Mucosa of descending colon (tissue), 3 donors: ENCODE measurements at regions not wholly inside any gene's neighbourhood (a gene's known extent, or its start where the extent isn't known, plus 50 kb on each side); places are given as distances from the start of the nearest gene placed in this dataset.

Experiments used
- ATAC-seq: fragments of 200-7000 bp; cut with Tn5 transposase; one replicate; pipeline ENCODE4 v1.9.1; 2020; ENCODE audit warnings: mild to moderate bottlenecking, moderate library complexity
- DNase-seq, 3 donors: peaks; one replicate each; pipeline ENCODE4 v3.0.0-alpha.2; 2020
- H3K36me3 ChIP-seq: fragments of 200-600 bp; one replicate; pipeline ENCODE4 v1.8.0; 2021; ENCODE audit warnings: low read depth, mild to moderate bottlenecking
- H3K4me1 ChIP-seq: fragments of 200-600 bp; one replicate; pipeline ENCODE4 v1.8.0; 2021; ENCODE audit warnings: low read depth, mild to moderate bottlenecking
- H3K4me3 ChIP-seq: fragments of 200-600 bp; one replicate; pipeline ENCODE4 v1.8.0; 2021; ENCODE audit warnings: mild to moderate bottlenecking
- H3K9me3 ChIP-seq: fragments of 200-600 bp; one replicate; pipeline ENCODE4 v1.8.0; 2021; ENCODE audit warnings: mild to moderate bottlenecking
- CTCF ChIP-seq: fragments of 200-600 bp; IDR thresholded peaks from one replicate; pipeline ENCODE4 v1.8.0; 2022; ENCODE audit warnings: antibody characterized with exemption, mild to moderate bottlenecking
- intact Hi-C, 2 donors: fragments of 100-400 bp; cut with DNase I in 1 of 2; cut with micrococcal nuclease in 1 of 2; formaldehyde crosslinking; loops; one replicate each; pipeline versions ENCODE4 v1.11.0 to v1.11.1; 2022; cut with DNase I, micrococcal nuclease
- donor health status: DM: no; HTN: no; CAD: no; lungs with moderate emphysema.
- donor health status: DM: no; HTN: no; CAD: no.
- donor health status: DM: no; HTN: yes; CAD: no.

- ATAC-seq = no peak
- TF ChIP-seq CTCF = no peak
- intact Hi-C loops = no loop called here
Measured at GRCh38 chr11:81174646-81175330, 1558.9 kb downstream of the FAM181B start.

GRCh38 chr11:81165164-81165563 lies 1568.5 kb downstream of the FAM181B start:
- intact Hi-C loops = no loop called here
- ATAC-seq (no peak), DNase-seq (no peak)
- Histone ChIP-seq H3K4me3 (no peak overlapping the region), H3K4me1 (no peaks in the 10 kb centered on the region), H3K36me3 (no peaks in the 10 kb centered on the region), H3K9me3 (no peaks in the 10 kb centered on the region)
- no peak for TF ChIP-seq CTCF

More at GRCh38 chr11:81174646-81175330, 1558.9 kb downstream of the FAM181B start:
- H3K4me1 ChIP-seq = peaks cover 2% of the 10 kb centered on the region
- no peak overlapping the region for H3K4me3 ChIP-seq
- H3K9me3 ChIP-seq = no peaks in the 10 kb centered on the region
- H3K36me3 ChIP-seq = no peaks in the 10 kb centered on the region
- no peak for DNase-seq

GRCh38 chr11:81159900-81160299 lies 1573.8 kb downstream of the FAM181B start:
- TF ChIP-seq CTCF = no peak
- ATAC-seq (no peak), DNase-seq (no peak)
- intact Hi-C loops = no loop called here
- no peaks in the 10 kb centered on the region for H3K9me3 ChIP-seq
- H3K4me3 ChIP-seq = no peak overlapping the region
- H3K36me3 ChIP-seq = no peaks in the 10 kb centered on the region
- no peaks in the 10 kb centered on the region for H3K4me1 ChIP-seq

GRCh38 chr11:81135570-81135969 lies 1598.1 kb downstream of the FAM181B start:
- TF ChIP-seq CTCF = no peak
- intact Hi-C loops = no loop called here
- ATAC-seq (no peak), DNase-seq (no peak)
- Histone ChIP-seq H3K4me1 (no peaks in the 10 kb centered on the region), H3K9me3 (no peaks in the 10 kb centered on the region), H3K36me3 (no peaks in the 10 kb centered on the region), H3K4me3 (no peak overlapping the region)

- Histone ChIP-seq H3K9me3 (no peaks in the 10 kb centered on the region), H3K4me1 (no peaks in the 10 kb centered on the region), H3K4me3 (no peak overlapping the region), H3K36me3 (no peaks in the 10 kb centered on the region)
- TF ChIP-seq CTCF = no peak
- no peak for DNase-seq
- ATAC-seq = no peak
- intact Hi-C loops = no loop called here
Measured at GRCh38 chr11:81129618-81130017, 1604.0 kb downstream of the FAM181B start.

- no peaks in the 10 kb centered on the region for H3K9me3 ChIP-seq
- no peak for TF ChIP-seq CTCF
- no peaks in the 10 kb centered on the region for H3K4me1 ChIP-seq
- intact Hi-C loops = no loop called here
- DNase-seq = no peak
- H3K36me3 ChIP-seq = no peaks in the 10 kb centered on the region
- ATAC-seq = peak; percentile 64
- H3K4me3 ChIP-seq = no peak overlapping the region
Measured at GRCh38 chr11:81112718-81113117, 1620.9 kb downstream of the FAM181B start.
